GM12873 (cell line): ENCODE measurements at regions not wholly inside any gene's neighbourhood (a gene's known extent, or its start where the extent isn't known, plus 50 kb on each side); places are given as distances from the start of the nearest gene placed in this dataset.

Experiments used
- TF ChIP-seq, protein P1 (sequence below): IDR thresholded peaks from 2 replicates; pipeline ENCODE4 v1.5.1; 2012; ENCODE audit warnings: low read depth, mild to moderate bottlenecking, moderate library complexity, low read length, control low read depth; ENCODE audit not compliant: insufficient read depth; ENCODE audit errors: missing control alignments

DNA sequence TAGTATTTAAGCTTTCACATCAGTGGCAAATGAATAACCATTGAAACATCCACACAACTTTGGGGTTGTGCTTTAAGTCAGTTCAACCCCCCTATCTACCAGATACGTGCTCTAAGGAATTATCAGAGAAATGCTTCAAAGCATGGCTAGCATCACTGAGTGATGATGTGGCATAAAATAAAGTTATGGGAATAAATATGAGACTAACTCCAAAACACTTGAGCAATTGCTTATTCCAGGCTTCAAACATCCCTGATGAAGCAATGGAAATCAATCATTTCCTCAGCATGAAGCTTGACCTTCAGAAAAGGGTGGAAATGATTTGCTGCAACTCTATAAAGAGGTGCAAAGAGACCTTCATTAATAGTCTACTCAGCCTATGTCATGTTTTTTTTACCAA lies 292.0 kb upstream of the SMC2 start:
- TF ChIP-seq, protein P1, sequence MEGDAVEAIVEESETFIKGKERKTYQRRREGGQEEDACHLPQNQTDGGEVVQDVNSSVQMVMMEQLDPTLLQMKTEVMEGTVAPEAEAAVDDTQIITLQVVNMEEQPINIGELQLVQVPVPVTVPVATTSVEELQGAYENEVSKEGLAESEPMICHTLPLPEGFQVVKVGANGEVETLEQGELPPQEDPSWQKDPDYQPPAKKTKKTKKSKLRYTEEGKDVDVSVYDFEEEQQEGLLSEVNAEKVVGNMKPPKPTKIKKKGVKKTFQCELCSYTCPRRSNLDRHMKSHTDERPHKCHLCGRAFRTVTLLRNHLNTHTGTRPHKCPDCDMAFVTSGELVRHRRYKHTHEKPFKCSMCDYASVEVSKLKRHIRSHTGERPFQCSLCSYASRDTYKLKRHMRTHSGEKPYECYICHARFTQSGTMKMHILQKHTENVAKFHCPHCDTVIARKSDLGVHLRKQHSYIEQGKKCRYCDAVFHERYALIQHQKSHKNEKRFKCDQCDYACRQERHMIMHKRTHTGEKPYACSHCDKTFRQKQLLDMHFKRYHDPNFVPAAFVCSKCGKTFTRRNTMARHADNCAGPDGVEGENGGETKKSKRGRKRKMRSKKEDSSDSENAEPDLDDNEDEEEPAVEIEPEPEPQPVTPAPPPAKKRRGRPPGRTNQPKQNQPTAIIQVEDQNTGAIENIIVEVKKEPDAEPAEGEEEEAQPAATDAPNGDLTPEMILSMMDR: no peak

DNA sequence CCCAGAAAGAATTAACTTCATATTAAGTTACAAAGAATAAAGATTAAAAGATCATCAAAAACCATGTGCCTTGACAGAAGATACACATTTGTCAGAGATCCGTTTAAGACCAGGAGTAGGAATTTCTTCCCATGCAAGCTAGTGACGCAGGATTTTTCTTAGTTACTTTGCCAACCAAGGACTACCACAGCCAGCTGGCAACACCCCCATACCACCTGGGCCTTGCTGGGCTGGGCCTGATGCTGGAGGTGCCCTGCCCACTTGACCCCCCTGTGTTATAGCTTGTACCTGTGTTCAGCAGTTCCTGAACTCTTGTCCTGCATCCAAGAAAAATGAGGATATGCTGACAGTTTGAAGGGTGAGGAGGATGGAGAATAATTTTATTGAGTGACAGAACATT lies 290.9 kb upstream of the SMC2 start:
- TF ChIP-seq, protein P1: no peak

DNA sequence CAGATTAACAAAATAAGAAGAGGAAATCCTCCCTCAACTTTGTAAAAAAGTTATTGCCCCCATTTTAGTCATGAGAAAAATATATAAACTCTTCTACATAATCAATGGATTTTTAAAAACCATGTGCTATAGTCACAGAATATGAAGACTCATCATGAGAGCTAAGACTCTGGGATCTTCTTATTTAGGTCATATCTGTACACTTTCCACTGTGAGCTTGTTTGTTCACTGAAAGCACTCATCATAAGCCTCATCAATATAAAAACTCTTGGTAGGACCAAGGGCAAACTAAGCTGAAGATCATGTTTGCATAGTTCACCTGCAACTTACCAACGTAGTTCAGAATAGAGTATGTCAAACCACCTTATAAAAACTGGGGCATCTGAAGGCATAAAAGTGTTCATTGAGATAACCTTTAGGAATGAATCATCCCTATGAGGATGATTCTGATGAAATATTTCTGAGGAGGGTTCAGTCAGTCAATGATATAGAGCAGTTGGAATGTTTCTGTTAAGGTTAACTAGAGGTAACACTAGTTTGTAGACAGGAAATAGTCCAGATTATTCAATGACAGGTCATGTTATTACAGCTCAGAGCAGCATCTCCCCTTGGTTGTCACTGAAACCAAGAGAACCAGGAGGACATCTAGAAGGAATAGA lies 289.9 kb upstream of the SMC2 start:
- TF ChIP-seq, protein P1: no peak

DNA sequence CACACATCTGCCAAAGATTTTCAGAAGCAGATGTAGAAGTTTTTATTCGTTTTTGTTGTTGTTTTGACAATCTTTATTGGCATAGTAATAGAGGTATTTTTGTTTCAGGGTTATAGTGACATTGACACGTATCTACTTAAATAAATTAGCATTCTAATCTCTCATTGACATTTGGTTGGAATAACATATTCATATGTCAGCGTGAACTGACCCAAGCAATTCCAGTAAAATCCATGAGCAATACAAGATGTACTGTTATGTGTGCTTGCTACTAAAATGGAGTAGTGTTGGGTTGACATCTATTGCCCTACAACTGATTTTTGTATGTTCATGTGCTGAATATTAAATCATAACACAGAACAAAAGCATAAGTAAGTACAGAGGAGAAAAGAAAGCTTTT lies 284.4 kb upstream of the SMC2 start:
- TF ChIP-seq, protein P1: no peak

DNA sequence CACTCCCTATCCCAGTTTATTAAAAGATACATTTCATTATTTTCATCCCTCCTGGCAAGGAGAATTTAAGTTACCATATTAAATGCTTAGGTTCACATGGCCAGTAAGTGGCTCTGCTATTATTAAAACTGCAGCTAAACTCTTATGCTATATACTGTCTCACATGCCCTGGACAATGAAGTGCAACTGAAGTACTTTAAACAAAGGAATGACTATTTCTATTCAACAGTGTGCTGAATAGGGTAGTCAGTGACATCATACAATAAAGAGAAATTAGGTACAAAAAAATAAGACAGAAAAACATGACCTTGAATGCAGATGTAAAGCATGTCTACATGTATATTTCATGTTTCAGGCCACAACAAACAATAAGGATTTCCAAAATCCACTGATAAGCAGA lies 282.6 kb upstream of the SMC2 start:
- TF ChIP-seq, protein P1: no peak

DNA sequence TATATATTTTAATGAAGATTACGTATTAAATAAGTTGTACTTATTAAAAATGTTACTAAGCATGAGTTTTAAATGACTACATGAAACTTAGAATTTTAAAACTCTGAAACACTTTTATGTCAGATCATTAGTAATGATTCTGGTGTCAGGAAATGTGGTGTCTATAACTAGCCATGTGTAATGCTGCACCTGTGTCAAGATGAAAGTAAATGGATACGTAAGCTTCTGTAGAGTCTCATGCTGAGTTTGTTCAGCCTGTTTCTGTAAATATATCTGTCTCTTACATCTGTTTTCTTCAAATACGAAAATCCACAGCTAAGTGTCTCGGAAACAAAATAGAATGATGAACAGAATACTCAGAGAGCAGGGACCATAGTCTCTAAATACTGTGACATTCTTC lies 278.0 kb upstream of the SMC2 start:
- TF ChIP-seq, protein P1: no peak

DNA sequence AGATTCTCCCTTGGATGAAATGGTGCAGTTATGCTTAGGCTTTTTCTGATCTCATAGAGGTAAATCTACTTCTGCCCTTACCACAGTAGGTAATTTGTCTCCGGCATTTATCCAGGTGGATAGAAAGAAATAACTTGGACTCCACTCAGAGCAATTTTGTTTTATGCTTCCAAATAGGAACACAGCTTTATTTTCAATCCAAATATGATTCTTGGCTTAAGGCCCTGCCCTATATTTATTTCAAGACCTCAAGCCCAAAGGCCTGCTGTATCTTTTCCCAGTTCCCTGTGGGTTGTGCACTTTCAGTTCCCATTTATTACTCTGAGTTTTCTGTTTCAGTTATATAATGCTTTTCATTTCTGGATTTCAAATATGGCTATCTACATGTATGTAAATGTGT lies 274.2 kb upstream of the SMC2 start:
- TF ChIP-seq, protein P1: no peak
